ENCODE measurements at regions not wholly inside any gene's neighbourhood (a gene's known extent, or its start where the extent isn't known, plus 50 kb on each side); places are given as distances from the start of the nearest gene placed in this dataset.

GRCh38 chr15:96222981-96223380 lies 107.5 kb upstream of the NR2F2 start:
- DNase-seq (ENCODE audit: low spot score): no peak

- no peak for DNase-seq (ENCODE audit: low spot score)
Measured at GRCh38 chr15:96223939-96224338, 106.6 kb upstream of the NR2F2 start.

GRCh38 chr15:96225642-96226259 lies 104.7 kb upstream of the NR2F2 start:
- peak; percentile 21 for DNase-seq (ENCODE audit: low spot score)

- no peak for DNase-seq (ENCODE audit: low spot score)
Measured at GRCh38 chr15:96230526-96231181, 99.8 kb upstream of the NR2F2 start.

- DNase-seq (ENCODE audit: low spot score): no peak
Measured at GRCh38 chr15:96232335-96232734, 98.2 kb upstream of the NR2F2 start.

GRCh38 chr15:96234109-96234892 lies 96.2 kb upstream of the NR2F2 start:
- DNase-seq (ENCODE audit: low spot score): no peak

- DNase-seq (ENCODE audit: low spot score): no peak
Measured at GRCh38 chr15:96237002-96237401, 93.5 kb upstream of the NR2F2 start.

- DNase-seq (ENCODE audit: low spot score): no peak
Measured at GRCh38 chr15:96242761-96243160, 87.7 kb upstream of the NR2F2 start.

GRCh38 chr15:96243701-96244100 lies 86.8 kb upstream of the NR2F2 start:
- DNase-seq (ENCODE audit: low spot score): no peak

GRCh38 chr15:96245252-96245651 lies 85.2 kb upstream of the NR2F2 start:
- DNase-seq (ENCODE audit: low spot score): no peak

- no peak for DNase-seq (ENCODE audit: low spot score)
Measured at GRCh38 chr15:96246057-96246456, 84.4 kb upstream of the NR2F2 start.

GRCh38 chr15:96247621-96248305 lies 82.7 kb upstream of the NR2F2 start:
- DNase-seq (ENCODE audit: low spot score): no peak

GRCh38 chr15:96252148-96252547 lies 78.4 kb upstream of the NR2F2 start:
- no peak for DNase-seq (ENCODE audit: low spot score)

GRCh38 chr15:96253006-96253747 lies 77.3 kb upstream of the NR2F2 start:
- no peak for DNase-seq (ENCODE audit: low spot score)

- DNase-seq (ENCODE audit: low spot score): peak; percentile 23
Measured at GRCh38 chr15:96254173-96254572, 76.3 kb upstream of the NR2F2 start.

- DNase-seq (ENCODE audit: low spot score): no peak
Measured at GRCh38 chr15:96255599-96255998, 74.9 kb upstream of the NR2F2 start.

- DNase-seq (ENCODE audit: low spot score): no peak
Measured at GRCh38 chr15:96261575-96262034, 68.9 kb upstream of the NR2F2 start.

- no peak for DNase-seq (ENCODE audit: low spot score)
Measured at GRCh38 chr15:96262097-96262496, 68.4 kb upstream of the NR2F2 start.

- no peak for DNase-seq (ENCODE audit: low spot score)
Measured at GRCh38 chr15:96262549-96263489, 67.7 kb upstream of the NR2F2 start.

GRCh38 chr15:96264351-96264798 lies 66.1 kb upstream of the NR2F2 start:
- no peak for DNase-seq (ENCODE audit: low spot score)
